HepG2 (cell line): ENCODE measurements at regions not wholly inside any gene's neighbourhood (a gene's known extent, or its start where the extent isn't known, plus 50 kb on each side); places are given as distances from the start of the nearest gene placed in this dataset.

Source experiments
- ATAC-seq: fragments of 200-7000 bp; cut with Tn5 transposase; 3 replicates; pipeline ENCODE4 v1.9.1; 2020; ENCODE audit warnings: mild to moderate bottlenecking, moderate library complexity
- BruUV-seq: library from RNA; stranded (reverse); fragments of 400-500 nt; replicated peaks from 2 replicates; lab custom pipeline; 2021; lab: Mats Ljungman, UMichigan
- CTCF ChIA-PET: fragments of 300-600 bp; formaldehyde crosslinking; extraction: SDS; loops from one replicate; lab custom pipeline; 2021; ENCODE audit warnings: low total read pairs, inconsistent platforms, low intra/inter-chr PET ratio; lab: Yijun Ruan, JAX
- POLR2A ChIA-PET: fragments of 350-600 bp; sonication (Branson Sonifier 250); formaldehyde crosslinking; loops from one replicate; lab custom pipeline; 2020; ENCODE audit warnings: antibody characterized with exemption, inconsistent platforms; lab: Yijun Ruan, JAX
- DNase-seq: peaks from one replicate; pipeline ENCODE4 v3.0.0-alpha.2; 2015; ENCODE audit warnings: low spot score
- FAIRE-seq: peaks from 3 replicates; lab custom pipeline; 2011; peaks lifted over from hg19 to GRCh38; lab: Jason Lieb, UNC
- H2AFZ ChIP-seq: one replicate; pipeline ENCODE4 v1.6.1; 2011; ENCODE audit warnings: low read length, inconsistent platforms
- H3K27ac ChIP-seq: fragments of 300-600 bp; 3 replicates; pipeline ENCODE4 v1.8.0; 2011; ENCODE audit warnings: mixed run types, mild to moderate bottlenecking, mixed read lengths, low read length, inconsistent platforms; ENCODE audit not compliant: insufficient read depth; ENCODE audit errors: extremely low read length
- H3K27me3 ChIP-seq, 2 experiments: fragments of 200-600 bp in 1 of 2; 2 replicates in 1 of 2; 3 replicates in 1 of 2; pipeline versions ENCODE4 v1.6.0 to v1.8.0; 2011; ENCODE audit warnings: low read length in 2 of 2, mild to moderate bottlenecking in 2 of 2, moderate library complexity in 2 of 2, inconsistent platforms in 1 of 2; ENCODE audit not compliant: insufficient read depth in 2 of 2, control insufficient read depth in 1 of 2
- H3K36me3 ChIP-seq, 2 experiments: fragments of 200-600 bp in 1 of 2; replicated peaks in 1 of 2; 2 replicates in 1 of 2; 3 replicates in 1 of 2; pipeline versions ENCODE4 v1.5.1 to v1.8.0; 2011; ENCODE audit warnings: low read length in 2 of 2, inconsistent platforms in 1 of 2; ENCODE audit not compliant: insufficient read depth in 2 of 2, control insufficient read depth in 1 of 2
- H3K4me1 ChIP-seq: 2 replicates; pipeline ENCODE4 v1.5.1; 2012; ENCODE audit warnings: low read length, inconsistent platforms; ENCODE audit not compliant: insufficient read depth
- H3K4me2 ChIP-seq: 2 replicates; pipeline ENCODE4 v1.6.0; 2011; ENCODE audit warnings: low read depth, low read length, inconsistent platforms
- H3K4me3 ChIP-seq, 3 experiments: fragments of 200-600 bp in 1 of 3; sonication (generic), shearing (Covaris generic) in 1 of 3; replicated peaks in 1 of 3; 2 replicates each; pipeline ENCODE4 v1.5.1; 2011 to 2016; ENCODE audit warnings: low read length in 3 of 3, inconsistent platforms in 2 of 3, low read depth in 2 of 3, mild to moderate bottlenecking in 2 of 3, control low read depth in 1 of 3, mixed read lengths in 1 of 3; ENCODE audit not compliant: insufficient read depth in 1 of 3
- H3K79me2 ChIP-seq: one replicate; pipeline ENCODE4 v1.6.1; 2011; ENCODE audit warnings: low read length, inconsistent platforms; ENCODE audit not compliant: insufficient read depth
- H3K9ac ChIP-seq: 2 replicates; pipeline ENCODE4 v1.6.0; 2011; ENCODE audit warnings: mild to moderate bottlenecking, low read depth, low read length, inconsistent platforms; ENCODE audit not compliant: insufficient read depth
- H3K9me3 ChIP-seq: 2 replicates; pipeline ENCODE4 v1.5.1; 2012; ENCODE audit warnings: mild to moderate bottlenecking, low read length
- H4K20me1 ChIP-seq: 2 replicates; pipeline ENCODE4 v1.6.0; 2011; ENCODE audit warnings: inconsistent platforms, mild to moderate bottlenecking, low read length, moderate library complexity; ENCODE audit not compliant: insufficient read depth
- CC2D1A ChIP-seq: sonication (generic); formaldehyde crosslinking; IDR thresholded peaks from 2 replicates; pipeline ENCODE4 v1.8.1; 2023; ENCODE audit warnings: mild to moderate bottlenecking, missing genetic modification reagents
- HCFC1 ChIP-seq: fragments of 150-350 bp; IDR thresholded peaks from 2 replicates; pipeline ENCODE4 v1.6.1; 2014; ENCODE audit warnings: low read depth, low read length
- IRX3 ChIP-seq: sonication (generic); formaldehyde crosslinking; IDR thresholded peaks from 2 replicates; pipeline ENCODE4 v1.8.1; 2023; ENCODE audit warnings: mild to moderate bottlenecking, low read depth, missing genetic modification reagents, borderline replicate concordance
- JARID2 ChIP-seq: sonication (generic); formaldehyde crosslinking; IDR thresholded peaks from 2 replicates; pipeline ENCODE4 v1.8.1; 2023; ENCODE audit warnings: missing genetic modification reagents, inconsistent platforms; ENCODE audit not compliant: insufficient replicate concordance
- POGZ ChIP-seq: sonication (generic); formaldehyde crosslinking; IDR thresholded peaks from 2 replicates; pipeline ENCODE4 v1.4.0; 2020; ENCODE audit warnings: mild to moderate bottlenecking, missing genetic modification reagents
- SNRNP70 ChIP-seq: fragments of 200-400 bp; formaldehyde crosslinking; IDR thresholded peaks from 2 replicates; pipeline ENCODE4 v1.6.1; 2017; ENCODE audit warnings: mild to moderate bottlenecking, low read depth, low read length, moderate library complexity
- WGBS: methylation state at CpG from one replicate; pipeline ENCODE4 v1.1.6; 2017; ENCODE audit warnings: low lambda C conversion rate; 5-methylcytosine and 5-hydroxymethylcytosine counted together
- in situ Hi-C: cut with HindIII; loops from 2 replicates; pipeline ENCODE4 v1.10.0; 2017; ENCODE audit warnings: low pct_unique_long_range_greater_than_20kb; ENCODE audit not compliant: extremely low pct_ligation_motif_present
- intact Hi-C: fragments of 100-400 bp; cut with micrococcal nuclease; formaldehyde crosslinking; loops from one replicate; pipeline ENCODE4 v1.10.0; 2022; ENCODE audit not compliant: unreplicated experiment
- TF ChIP-seq, protein P1 (sequence below): sonication (generic); formaldehyde crosslinking; IDR thresholded peaks from 2 replicates; pipeline ENCODE4 v1.4.0; 2020; ENCODE audit warnings: missing genetic modification reagents
- TF ChIP-seq, protein P2 (sequence below): sonication (generic); formaldehyde crosslinking; IDR thresholded peaks from 2 replicates; pipeline ENCODE4 v1.5.0; 2020; ENCODE audit warnings: missing genetic modification reagents, mild to moderate bottlenecking, borderline replicate concordance
- TF ChIP-seq, protein P3 (sequence below): sonication (generic); formaldehyde crosslinking; IDR thresholded peaks from 2 replicates; pipeline ENCODE4 v1.4.0; 2020; ENCODE audit warnings: missing genetic modification reagents, mild to moderate bottlenecking, borderline replicate concordance
- TF ChIP-seq, protein P4 (sequence below): sonication (generic); formaldehyde crosslinking; IDR thresholded peaks from 2 replicates; pipeline ENCODE4 v1.5.1; 2020; ENCODE audit warnings: mild to moderate bottlenecking, moderate library complexity, missing genetic modification reagents

DNA sequence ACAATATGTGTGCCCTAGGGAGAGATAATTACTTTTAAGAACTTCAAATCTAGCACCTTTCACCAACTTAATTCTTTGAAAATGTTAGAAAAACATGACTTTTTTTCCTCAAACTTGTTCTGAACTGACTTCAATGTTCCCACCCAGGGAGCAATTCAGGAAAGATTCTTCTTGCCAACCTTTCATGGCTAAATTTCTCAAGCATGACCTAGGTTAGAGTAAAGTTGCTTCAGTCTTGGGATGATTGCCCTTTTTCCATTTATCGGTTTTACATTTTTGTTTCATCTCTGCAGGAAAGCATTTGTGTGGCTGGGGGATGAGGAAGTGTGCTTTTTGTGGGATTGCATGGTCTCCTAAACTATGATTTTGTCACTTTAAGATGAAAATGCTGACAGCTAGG is 647.7 kb downstream of the LTN1 start:
- H3K79me2 ChIP-seq = no peaks in the 10 kb centered on the region
- ATAC-seq (no peak), DNase-seq (no peak), FAIRE-seq (no peak)
- H3K4me2 ChIP-seq = no peak overlapping the region
- WGBS = 35% methylated on average over 1 of the region's 1 CpG
- intact Hi-C loops (no loop called here), in situ Hi-C loops (no loop called here)
- no peak overlapping the region for H3K4me3 ChIP-seq
- no peak overlapping the region for H2AFZ ChIP-seq
- H3K27me3 ChIP-seq = no peaks in the 10 kb centered on the region
- peaks cover 69% of the 10 kb centered on the region for H3K9me3 ChIP-seq
- H3K4me1 ChIP-seq = no peaks in the 10 kb centered on the region
- H3K27ac ChIP-seq = no peak overlapping the region
- no peaks in the 10 kb centered on the region for H3K36me3 ChIP-seq
- no TSS peak for BruUV-seq
- no peak overlapping the region for H3K9ac ChIP-seq
- POLR2A ChIA-PET = no interaction called here
- TF ChIP-seq POGZ (CRISPR knock-in tag) (no peak), CC2D1A (CRISPR knock-in tag) (no peak), JARID2 (CRISPR knock-in tag) (no peak), HCFC1 (no peak)
- TF ChIP-seq, protein P1, sequence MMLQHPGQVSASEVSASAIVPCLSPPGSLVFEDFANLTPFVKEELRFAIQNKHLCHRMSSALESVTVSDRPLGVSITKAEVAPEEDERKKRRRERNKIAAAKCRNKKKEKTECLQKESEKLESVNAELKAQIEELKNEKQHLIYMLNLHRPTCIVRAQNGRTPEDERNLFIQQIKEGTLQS (CRISPR knock-in tag) = no peak
- TF ChIP-seq, protein P2, sequence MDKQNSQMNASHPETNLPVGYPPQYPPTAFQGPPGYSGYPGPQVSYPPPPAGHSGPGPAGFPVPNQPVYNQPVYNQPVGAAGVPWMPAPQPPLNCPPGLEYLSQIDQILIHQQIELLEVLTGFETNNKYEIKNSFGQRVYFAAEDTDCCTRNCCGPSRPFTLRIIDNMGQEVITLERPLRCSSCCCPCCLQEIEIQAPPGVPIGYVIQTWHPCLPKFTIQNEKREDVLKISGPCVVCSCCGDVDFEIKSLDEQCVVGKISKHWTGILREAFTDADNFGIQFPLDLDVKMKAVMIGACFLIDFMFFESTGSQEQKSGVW (CRISPR knock-in tag) = no peak
- CTCF ChIA-PET = no interaction called here
- H4K20me1 ChIP-seq = no peaks in the 10 kb centered on the region

DNA sequence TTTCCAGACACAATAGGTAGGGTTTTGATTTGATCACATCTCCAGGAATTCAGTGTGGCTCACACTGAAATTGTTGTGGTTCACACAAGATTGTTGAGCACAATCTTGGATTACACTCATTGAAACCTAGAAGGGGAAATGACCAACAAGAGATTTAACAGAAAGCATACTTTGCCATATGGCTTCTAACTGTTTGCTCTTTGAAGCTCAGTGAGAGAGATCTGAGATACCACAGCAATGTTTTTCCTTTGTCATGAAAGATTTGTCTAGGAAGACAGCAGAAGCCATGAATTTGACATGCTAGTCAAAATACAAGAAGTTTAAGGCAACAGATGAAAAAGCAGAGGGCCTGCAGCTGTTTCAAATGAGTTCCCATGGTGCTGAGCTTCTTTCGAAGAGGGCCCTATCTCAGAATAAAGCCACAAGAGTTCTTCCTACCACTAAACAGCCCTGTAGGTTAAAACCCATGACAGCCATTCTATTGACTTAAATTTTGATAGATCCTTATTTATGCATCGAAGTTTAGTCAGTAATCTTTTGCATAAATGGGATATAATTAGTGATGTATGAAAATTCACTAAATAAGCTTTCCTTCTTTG is 650.4 kb downstream of the LTN1 start:
- no peak for ATAC-seq
- no peaks in the 10 kb centered on the region for H4K20me1 ChIP-seq
- no peaks in the 10 kb centered on the region for H3K79me2 ChIP-seq
- no peak for FAIRE-seq
- DNase-seq = no peak
- WGBS = 3% methylated on average over 2 of the region's 2 CpGs
- intact Hi-C loops = no loop called here
- H3K4me2 ChIP-seq = no peak overlapping the region
- no peak overlapping the region for H3K4me3 ChIP-seq
- BruUV-seq = no TSS peak
- ChIA-PET CTCF (no interaction called here), POLR2A (no interaction called here)
- no peaks in the 10 kb centered on the region for H3K4me1 ChIP-seq
- no peaks in the 10 kb centered on the region for H3K36me3 ChIP-seq
- H3K9ac ChIP-seq = no peak overlapping the region
- no peaks in the 10 kb centered on the region for H3K27me3 ChIP-seq
- no peak overlapping the region for H3K27ac ChIP-seq
- in situ Hi-C loops = no loop called here
- no peak overlapping the region for H2AFZ ChIP-seq
- peaks cover 65% of the 10 kb centered on the region for H3K9me3 ChIP-seq
- TF ChIP-seq IRX3 (CRISPR knock-in tag) (no peak), SNRNP70 (no peak)
- TF ChIP-seq, protein P3, sequence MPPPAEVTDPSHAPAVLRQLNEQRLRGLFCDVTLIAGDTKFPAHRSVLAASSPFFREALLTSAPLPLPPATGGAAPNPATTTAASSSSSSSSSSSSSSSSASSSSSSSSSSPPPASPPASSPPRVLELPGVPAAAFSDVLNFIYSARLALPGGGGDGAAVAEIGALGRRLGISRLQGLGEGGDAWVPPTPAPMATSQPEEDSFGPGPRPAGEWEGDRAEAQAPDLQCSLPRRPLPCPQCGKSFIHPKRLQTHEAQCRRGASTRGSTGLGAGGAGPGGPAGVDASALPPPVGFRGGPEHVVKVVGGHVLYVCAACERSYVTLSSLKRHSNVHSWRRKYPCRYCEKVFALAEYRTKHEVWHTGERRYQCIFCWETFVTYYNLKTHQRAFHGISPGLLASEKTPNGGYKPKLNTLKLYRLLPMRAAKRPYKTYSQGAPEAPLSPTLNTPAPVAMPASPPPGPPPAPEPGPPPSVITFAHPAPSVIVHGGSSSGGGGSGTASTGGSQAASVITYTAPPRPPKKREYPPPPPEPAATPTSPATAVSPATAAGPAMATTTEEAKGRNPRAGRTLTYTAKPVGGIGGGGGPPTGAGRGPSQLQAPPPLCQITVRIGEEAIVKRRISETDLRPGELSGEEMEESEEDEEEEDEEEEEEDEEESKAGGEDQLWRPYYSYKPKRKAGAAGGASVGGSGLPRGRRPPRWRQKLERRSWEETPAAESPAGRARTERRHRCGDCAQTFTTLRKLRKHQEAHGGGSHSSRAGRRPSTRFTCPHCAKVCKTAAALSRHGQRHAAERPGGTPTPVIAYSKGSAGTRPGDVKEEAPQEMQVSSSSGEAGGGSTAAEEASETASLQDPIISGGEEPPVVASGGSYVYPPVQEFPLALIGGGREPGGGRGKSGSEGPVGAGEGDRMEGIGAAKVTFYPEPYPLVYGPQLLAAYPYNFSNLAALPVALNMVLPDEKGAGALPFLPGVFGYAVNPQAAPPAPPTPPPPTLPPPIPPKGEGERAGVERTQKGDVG = no peak
- TF ChIP-seq, protein P4, sequence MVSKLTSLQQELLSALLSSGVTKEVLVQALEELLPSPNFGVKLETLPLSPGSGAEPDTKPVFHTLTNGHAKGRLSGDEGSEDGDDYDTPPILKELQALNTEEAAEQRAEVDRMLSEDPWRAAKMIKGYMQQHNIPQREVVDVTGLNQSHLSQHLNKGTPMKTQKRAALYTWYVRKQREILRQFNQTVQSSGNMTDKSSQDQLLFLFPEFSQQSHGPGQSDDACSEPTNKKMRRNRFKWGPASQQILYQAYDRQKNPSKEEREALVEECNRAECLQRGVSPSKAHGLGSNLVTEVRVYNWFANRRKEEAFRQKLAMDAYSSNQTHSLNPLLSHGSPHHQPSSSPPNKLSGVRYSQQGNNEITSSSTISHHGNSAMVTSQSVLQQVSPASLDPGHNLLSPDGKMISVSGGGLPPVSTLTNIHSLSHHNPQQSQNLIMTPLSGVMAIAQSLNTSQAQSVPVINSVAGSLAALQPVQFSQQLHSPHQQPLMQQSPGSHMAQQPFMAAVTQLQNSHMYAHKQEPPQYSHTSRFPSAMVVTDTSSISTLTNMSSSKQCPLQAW (CRISPR knock-in tag) = no peak
